ENCODE measurements at regions not wholly inside any gene's neighbourhood (a gene's known extent, or its start where the extent isn't known, plus 50 kb on each side); places are given as distances from the start of the nearest gene placed in this dataset.

GRCh38 chr2:64784168-64785061 is 130.7 kb upstream of the SERTAD2 start (continued):
- TF ChIP-seq E2F1 (CRISPR knock-in tag; IDR thresholded peaks at IDR 0.05) (no peak), ZNF282 (IDR thresholded peaks at IDR 0.05; ENCODE audit: partially characterized antibody) (no peak), MTA3 (CRISPR knock-in tag; IDR thresholded peaks at IDR 0.05) (no peak), SMAD1 (CRISPR knock-in tag; IDR thresholded peaks at IDR 0.05; ENCODE audit: borderline replicate concordance, low read depth) (no peak), ZNF143 (CRISPR knock-in tag; IDR thresholded peaks at IDR 0.05) (0 out of 2 replicates have a peak, but pooled peaks have one; percentile 29), HMGA1 (CRISPR knock-in tag; conservative IDR thresholded peaks at IDR 0.05) (no peak), ZMYM3 (CRISPR knock-in tag; IDR thresholded peaks at IDR 0.05) (peak; percentile 78), ZZZ3 (CRISPR knock-in tag; IDR thresholded peaks at IDR 0.05; ENCODE audit: borderline replicate concordance) (no peak), CHD4 (IDR thresholded peaks at IDR 0.05; ENCODE audit: borderline replicate concordance, low read length) (no peak), ZNF737 (CRISPR knock-in tag; IDR thresholded peaks at IDR 0.05; ENCODE audit: borderline replicate concordance) (no peak; the same call in 1 of the 2 replicates), ARID2 (CRISPR knock-in tag; IDR thresholded peaks at IDR 0.05; ENCODE audit: borderline replicate concordance) (no peak), ZNF333 (CRISPR knock-in tag; IDR thresholded peaks at IDR 0.05; ENCODE audit: borderline replicate concordance) (peak; percentile 98), ZBTB46 (CRISPR knock-in tag; IDR thresholded peaks at IDR 0.05; ENCODE audit: borderline replicate concordance) (no peak), ZNF724P (CRISPR knock-in tag; IDR thresholded peaks at IDR 0.05; ENCODE audit: borderline replicate concordance) (0 out of 2 replicates have a peak, but pooled peaks have one; percentile 27), ZNF605 (CRISPR knock-in tag; IDR thresholded peaks at IDR 0.05) (no peak), ESRRA (CRISPR knock-in tag; IDR thresholded peaks at IDR 0.05; ENCODE audit: low read depth) (peak; percentile 78; the same call in 1 of the 2 replicates), ZNF251 (CRISPR knock-in tag; IDR thresholded peaks at IDR 0.05) (no peak; the same call in 1 of the 2 replicates), CBX2 (IDR thresholded peaks at IDR 0.05; ENCODE audit: low read depth, low read length) (no peak), CBX2 (CRISPR knock-in tag; IDR thresholded peaks at IDR 0.05; ENCODE audit: low read depth) (no peak), RFXAP (CRISPR knock-in tag; IDR thresholded peaks at IDR 0.05; ENCODE audit: borderline replicate concordance) (peak; percentile 60; the same call in 1 of the 2 replicates), ZNF280B (CRISPR knock-in tag; IDR thresholded peaks at IDR 0.05; ENCODE audit: borderline replicate concordance) (peak; percentile 55; the same call in 1 of the 2 replicates), U2AF1 (optimal IDR thresholded peaks at IDR 0.05; ENCODE audit: low read depth, low read length) (no peak), ZNF557 (CRISPR knock-in tag; IDR thresholded peaks at IDR 0.05) (no peak), TCF7L2 (IDR thresholded peaks at IDR 0.05; ENCODE audit: low read depth, low read length) (no peak), GABPB1 (CRISPR knock-in tag; IDR thresholded peaks at IDR 0.05) (peak; percentile 44; the same call in 1 of the 2 replicates), EED (CRISPR knock-in tag; IDR thresholded peaks at IDR 0.05) (0 out of 2 replicates have a peak, but pooled peaks have one; percentile 37), REL (CRISPR knock-in tag; conservative IDR thresholded peaks at IDR 0.05) (no peak)

Data from HepG2 (cell line).